ENCODE measurements at regions not wholly inside any gene's neighbourhood (a gene's known extent, or its start where the extent isn't known, plus 50 kb on each side); places are given as distances from the start of the nearest gene placed in this dataset.

GRCh38 chr15:94909510-94909909 lies 678.1 kb downstream of the MCTP2 start:
- TF ChIP-seq TRIM24 (CRISPR knock-in tag; IDR thresholded peaks at IDR 0.05) (no peak), ZFP62 (CRISPR knock-in tag; IDR thresholded peaks at IDR 0.05) (no peak), JUNB (CRISPR knock-in tag; IDR thresholded peaks at IDR 0.05; ENCODE audit: borderline replicate concordance) (no peak), ZNF280B (CRISPR knock-in tag; IDR thresholded peaks at IDR 0.05; ENCODE audit: borderline replicate concordance) (no peak), MTA3 (CRISPR knock-in tag; IDR thresholded peaks at IDR 0.05) (no peak)
